ENCODE measurements at regions not wholly inside any gene's neighbourhood (a gene's known extent, or its start where the extent isn't known, plus 50 kb on each side); places are given as distances from the start of the nearest gene placed in this dataset.

DNA sequence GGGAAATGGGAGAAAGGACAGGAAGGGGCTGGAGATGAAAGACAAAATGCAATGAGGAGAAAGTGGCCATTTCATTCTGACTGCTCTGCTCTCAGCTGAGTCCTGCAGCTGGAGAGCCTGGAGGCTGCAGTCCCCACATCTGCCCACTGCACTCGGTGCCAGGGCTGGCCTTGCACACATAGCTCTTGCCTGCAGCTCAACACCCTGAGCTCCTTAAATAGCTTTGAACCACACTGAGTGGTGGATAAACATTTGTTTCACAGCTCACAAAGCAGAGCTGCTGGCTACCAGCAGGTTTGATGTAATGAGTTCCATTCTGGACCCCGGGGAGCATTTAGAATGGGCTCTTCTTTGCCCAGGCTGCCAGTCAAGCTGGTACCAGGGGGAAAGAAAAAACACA is 426.1 kb upstream of the CADM1 start:
- H3K4me3 ChIP-seq, result no peak overlapping the region
- H3K4me1 ChIP-seq, result no peaks in the 10 kb centered on the region
- H3K27ac ChIP-seq, result no peak overlapping the region
- no peaks in the 10 kb centered on the region for H3K36me3 ChIP-seq
- no peaks in the 10 kb centered on the region for H3K9me3 ChIP-seq (replicated peaks)
- no peak for DNase-seq
- no peaks in the 10 kb centered on the region for H3K27me3 ChIP-seq

GRCh38 chr11:115929618-115930129 is 425.5 kb upstream of the CADM1 start:
- Histone ChIP-seq H3K27ac (no peak overlapping the region), H3K36me3 (no peaks in the 10 kb centered on the region), H3K4me3 (no peak overlapping the region), H3K4me1 (no peaks in the 10 kb centered on the region), H3K27me3 (no peaks in the 10 kb centered on the region), H3K9me3 (replicated peaks) (no peaks in the 10 kb centered on the region)
- no peak for DNase-seq

GRCh38 chr11:115928811-115929210 is 424.6 kb upstream of the CADM1 start:
- DNase-seq, result no peak
- Histone ChIP-seq H3K36me3 (no peaks in the 10 kb centered on the region), H3K4me1 (no peaks in the 10 kb centered on the region), H3K27ac (no peak overlapping the region), H3K9me3 (replicated peaks) (no peaks in the 10 kb centered on the region), H3K27me3 (no peaks in the 10 kb centered on the region), H3K4me3 (no peak overlapping the region)

- no peaks in the 10 kb centered on the region for H3K36me3 ChIP-seq
Measured at GRCh38 chr11:115927823-115928329, 423.7 kb upstream of the CADM1 start.

DNA sequence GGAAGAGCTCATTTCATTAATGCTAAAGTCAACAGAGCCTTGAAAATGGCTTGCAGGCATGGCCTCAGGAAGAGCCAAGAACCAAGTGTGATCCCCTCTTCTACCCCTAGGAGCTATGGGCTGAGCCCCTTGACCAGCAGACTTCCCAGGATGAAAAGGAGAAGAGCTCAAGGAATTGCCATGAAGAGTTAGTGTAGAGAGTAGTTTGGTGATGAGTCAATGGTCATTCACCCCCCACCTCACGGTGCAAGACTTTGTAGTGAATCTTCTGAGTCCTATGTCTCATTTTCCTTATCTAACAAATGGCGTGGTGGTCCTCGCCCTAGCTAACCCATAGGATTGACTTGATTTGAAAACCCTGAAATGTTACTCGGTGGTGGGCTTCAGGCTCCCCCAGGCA is 422.4 kb upstream of the CADM1 start:
- no peak for DNase-seq
- Histone ChIP-seq H3K4me3 (no peak overlapping the region), H3K4me1 (no peaks in the 10 kb centered on the region), H3K27me3 (no peaks in the 10 kb centered on the region), H3K9me3 (replicated peaks) (no peaks in the 10 kb centered on the region), H3K27ac (no peak overlapping the region), H3K36me3 (no peaks in the 10 kb centered on the region)

More at GRCh38 chr11:115927823-115928329, 423.7 kb upstream of the CADM1 start:
- Histone ChIP-seq H3K27me3 (no peaks in the 10 kb centered on the region), H3K27ac (no peak overlapping the region), H3K4me3 (no peak overlapping the region), H3K4me1 (no peaks in the 10 kb centered on the region), H3K9me3 (replicated peaks) (no peaks in the 10 kb centered on the region)
- DNase-seq, result no peak

GRCh38 chr11:115926138-115926537 is 421.9 kb upstream of the CADM1 start:
- H3K9me3 ChIP-seq (replicated peaks), result no peaks in the 10 kb centered on the region
- no peak overlapping the region for H3K4me3 ChIP-seq
- no peaks in the 10 kb centered on the region for H3K4me1 ChIP-seq
- no peaks in the 10 kb centered on the region for H3K36me3 ChIP-seq
- H3K27me3 ChIP-seq, result no peaks in the 10 kb centered on the region
- no peak overlapping the region for H3K27ac ChIP-seq
- no peak for DNase-seq

DNA sequence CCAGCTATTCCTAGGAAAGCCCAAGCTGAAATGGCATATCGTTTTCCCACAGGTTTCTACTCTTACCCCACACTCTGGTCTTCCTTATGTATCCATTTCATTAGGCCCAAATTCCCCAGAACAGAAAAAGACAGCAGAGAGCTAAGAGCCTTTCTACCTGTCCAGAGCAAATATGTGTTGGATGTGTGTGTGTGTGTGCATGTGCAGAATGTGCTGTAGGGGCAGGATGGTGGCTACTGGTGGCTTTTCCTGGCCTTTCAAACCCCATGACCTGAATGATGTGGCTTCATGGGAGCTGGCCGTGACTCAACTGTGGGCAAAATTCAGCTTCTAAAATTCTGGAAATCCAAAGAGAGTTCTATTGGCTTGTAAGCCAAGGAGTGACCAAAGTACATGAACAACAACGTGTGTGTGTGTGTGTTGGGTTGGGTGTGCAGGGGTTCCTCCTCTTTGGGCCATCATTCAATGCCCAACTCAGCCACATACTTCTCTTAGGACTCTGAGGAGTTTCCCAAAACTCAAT is 421.4 kb upstream of the CADM1 start:
- Histone ChIP-seq H3K9me3 (replicated peaks) (no peaks in the 10 kb centered on the region), H3K27me3 (no peaks in the 10 kb centered on the region), H3K27ac (no peak overlapping the region), H3K4me3 (no peak overlapping the region), H3K4me1 (no peaks in the 10 kb centered on the region), H3K36me3 (no peaks in the 10 kb centered on the region)
- no peak for DNase-seq

- Histone ChIP-seq H3K9me3 (replicated peaks) (no peaks in the 10 kb centered on the region), H3K27me3 (no peaks in the 10 kb centered on the region), H3K36me3 (no peaks in the 10 kb centered on the region), H3K4me1 (no peaks in the 10 kb centered on the region), H3K4me3 (no peak overlapping the region), H3K27ac (no peak overlapping the region)
- DNase-seq, result no peak
Measured at GRCh38 chr11:115924744-115925567, 420.7 kb upstream of the CADM1 start.

DNA sequence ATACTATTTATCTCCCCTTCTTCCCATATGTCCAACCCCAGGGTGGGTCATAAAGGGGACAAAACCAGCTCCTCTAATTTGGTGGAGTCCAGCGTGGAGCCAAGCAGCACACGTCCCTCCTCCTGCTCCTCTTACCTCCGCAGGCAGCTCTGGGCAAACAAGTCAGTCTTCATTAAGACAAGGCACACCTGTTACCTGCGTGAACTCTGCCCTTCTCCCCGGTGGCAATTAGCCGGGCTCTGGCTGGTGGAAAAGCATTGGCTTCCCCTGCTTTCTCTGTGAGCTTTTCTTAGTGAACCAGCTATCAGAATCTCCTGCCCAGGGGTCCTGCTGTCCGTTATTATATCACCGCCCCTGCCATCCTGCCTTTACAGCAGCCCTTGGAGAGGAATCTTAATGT is 418.7 kb upstream of the CADM1 start:
- H3K4me3 ChIP-seq, result no peak overlapping the region
- H3K27me3 ChIP-seq, result no peaks in the 10 kb centered on the region
- no peaks in the 10 kb centered on the region for H3K4me1 ChIP-seq
- H3K9me3 ChIP-seq (replicated peaks), result no peaks in the 10 kb centered on the region
- H3K36me3 ChIP-seq, result no peaks in the 10 kb centered on the region
- no peak for DNase-seq
- no peak overlapping the region for H3K27ac ChIP-seq

DNA sequence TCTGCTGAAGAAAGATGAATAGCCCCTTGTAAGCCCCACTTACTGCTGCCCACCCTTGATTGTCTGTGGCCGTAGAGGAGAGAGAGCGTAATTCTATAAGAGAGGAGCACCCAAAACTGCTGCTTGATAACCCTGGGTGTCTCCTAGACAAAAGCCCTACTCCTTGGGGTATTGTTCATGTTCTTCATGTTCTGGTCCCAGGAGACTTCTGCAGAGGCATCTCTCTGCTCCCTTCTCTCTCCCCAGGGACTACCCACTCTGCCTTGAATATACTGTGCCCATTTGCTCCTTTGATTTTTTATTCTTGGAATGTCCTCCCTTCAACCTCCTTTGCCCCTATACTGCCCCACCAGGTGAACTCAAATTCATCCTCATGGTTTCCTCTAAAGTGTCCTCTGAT is 417.8 kb upstream of the CADM1 start:
- H3K9me3 ChIP-seq (replicated peaks), result no peaks in the 10 kb centered on the region
- H3K4me1 ChIP-seq, result no peaks in the 10 kb centered on the region
- H3K27ac ChIP-seq, result no peak overlapping the region
- H3K27me3 ChIP-seq, result no peaks in the 10 kb centered on the region
- H3K36me3 ChIP-seq, result no peaks in the 10 kb centered on the region
- no peak overlapping the region for H3K4me3 ChIP-seq
- DNase-seq, result no peak

DNA sequence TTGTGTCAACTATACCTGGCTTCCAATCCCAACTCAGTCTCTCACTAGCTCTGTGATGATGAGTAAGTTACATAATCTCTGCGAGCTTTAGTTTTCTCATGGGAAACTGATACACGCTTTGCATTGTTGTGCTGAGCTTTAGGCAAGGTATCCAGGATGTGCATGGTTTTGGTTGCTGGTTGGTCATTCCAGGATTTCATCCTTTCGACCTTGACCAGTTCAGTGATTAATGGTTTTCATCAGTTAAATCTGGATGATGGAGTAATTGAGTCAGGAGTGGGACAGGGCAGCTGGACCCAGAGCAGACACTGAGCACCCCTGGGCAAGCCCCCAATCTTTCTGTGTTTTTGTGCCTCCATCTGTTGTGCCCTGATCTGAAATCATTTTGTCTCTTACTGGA is 417.3 kb upstream of the CADM1 start:
- Histone ChIP-seq H3K4me1 (no peaks in the 10 kb centered on the region), H3K27me3 (no peaks in the 10 kb centered on the region), H3K27ac (no peak overlapping the region), H3K9me3 (replicated peaks) (no peaks in the 10 kb centered on the region), H3K4me3 (no peak overlapping the region), H3K36me3 (no peaks in the 10 kb centered on the region)
- DNase-seq, result no peak

DNA sequence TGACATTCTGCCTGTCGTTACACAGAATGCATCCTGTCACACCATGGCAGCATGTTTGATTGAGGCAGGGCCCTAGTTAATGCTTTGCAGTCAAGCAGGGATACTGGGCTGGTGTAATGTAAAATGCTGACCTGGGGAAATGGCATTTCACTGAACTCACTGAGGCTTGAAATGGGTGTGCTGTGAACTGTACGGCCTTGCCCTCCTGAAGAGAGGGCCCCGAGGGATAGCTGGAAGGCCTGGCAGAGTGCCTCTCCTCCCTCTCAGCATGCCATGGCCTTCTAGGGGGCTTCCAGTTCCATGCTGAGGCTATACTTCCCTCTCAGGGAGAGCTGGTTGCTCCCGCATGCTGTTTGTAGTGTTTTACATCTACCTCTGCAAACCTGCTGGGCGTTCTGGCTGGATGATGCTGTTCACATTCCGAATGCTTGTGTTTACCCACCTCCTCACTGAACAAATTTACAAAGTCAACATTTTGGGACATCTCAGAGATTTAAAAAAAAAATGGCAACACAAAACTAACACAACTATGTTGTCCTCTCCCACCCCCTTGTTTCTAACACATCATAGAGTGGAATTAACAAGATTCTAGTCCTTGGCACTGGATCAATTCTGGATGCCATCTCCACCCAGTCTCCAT is 416.7 kb upstream of the CADM1 start:
- H3K9me3 ChIP-seq (replicated peaks), result no peaks in the 10 kb centered on the region
- H3K4me1 ChIP-seq, result no peaks in the 10 kb centered on the region
- DNase-seq, result no peak
- H3K4me3 ChIP-seq, result no peak overlapping the region
- no peaks in the 10 kb centered on the region for H3K36me3 ChIP-seq
- no peak overlapping the region for H3K27ac ChIP-seq
- no peaks in the 10 kb centered on the region for H3K27me3 ChIP-seq

DNA sequence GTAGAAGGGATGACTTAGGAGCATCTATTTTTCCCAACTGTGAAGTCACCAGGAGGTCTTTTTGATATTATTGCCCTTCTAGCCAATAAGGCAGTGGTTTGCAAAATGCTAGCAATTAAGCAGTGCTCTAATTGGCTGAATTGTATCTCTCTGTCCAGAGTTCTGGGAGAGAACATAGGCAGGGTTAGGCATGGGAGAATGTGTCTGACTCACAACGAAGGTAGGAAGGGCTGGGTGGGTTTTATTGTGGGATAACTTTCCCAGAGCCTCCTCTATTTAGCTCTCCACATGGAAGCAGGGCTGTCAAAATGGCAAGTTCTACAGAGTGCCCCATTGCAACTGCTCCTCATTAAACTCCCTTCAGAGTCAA is 415.9 kb upstream of the CADM1 start:
- H3K27me3 ChIP-seq, result no peaks in the 10 kb centered on the region
- no peaks in the 10 kb centered on the region for H3K9me3 ChIP-seq (replicated peaks)
- H3K4me1 ChIP-seq, result no peaks in the 10 kb centered on the region
- no peak overlapping the region for H3K27ac ChIP-seq
- H3K36me3 ChIP-seq, result no peaks in the 10 kb centered on the region
- no peak overlapping the region for H3K4me3 ChIP-seq
- no peak for DNase-seq

- no peak for DNase-seq
- Histone ChIP-seq H3K36me3 (no peaks in the 10 kb centered on the region), H3K27ac (no peak overlapping the region), H3K9me3 (replicated peaks) (no peaks in the 10 kb centered on the region), H3K27me3 (no peaks in the 10 kb centered on the region), H3K4me3 (no peak overlapping the region), H3K4me1 (no peaks in the 10 kb centered on the region)
Measured at GRCh38 chr11:115919341-115920091, 415.3 kb upstream of the CADM1 start.

DNA sequence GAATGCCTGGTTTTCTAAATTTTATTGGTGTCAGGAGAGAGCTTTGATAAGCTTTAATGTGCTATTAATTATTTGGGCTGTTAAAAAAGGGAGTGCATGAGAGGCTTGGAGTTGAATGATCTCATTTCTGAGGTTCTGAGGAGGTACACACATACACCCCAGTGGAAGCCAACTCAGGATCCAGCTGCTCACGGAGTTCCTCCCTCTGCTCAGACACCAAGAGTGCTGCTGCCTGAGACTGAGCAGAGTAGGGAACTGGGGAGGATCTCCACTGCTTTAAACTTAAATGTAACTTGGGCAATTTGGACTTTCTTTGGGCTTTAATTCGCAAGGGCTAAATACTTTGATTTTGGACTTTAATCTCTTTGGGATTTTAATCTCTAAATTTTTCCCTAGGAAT is 414.4 kb upstream of the CADM1 start:
- Histone ChIP-seq H3K4me1 (no peaks in the 10 kb centered on the region), H3K36me3 (no peaks in the 10 kb centered on the region), H3K9me3 (replicated peaks) (no peaks in the 10 kb centered on the region), H3K27me3 (no peaks in the 10 kb centered on the region), H3K4me3 (no peak overlapping the region), H3K27ac (no peak overlapping the region)
- no peak for DNase-seq

All from SJCRH30 (cell line).